ENCODE measurements at regions not wholly inside any gene's neighbourhood (a gene's known extent, or its start where the extent isn't known, plus 50 kb on each side); places are given as distances from the start of the nearest gene placed in this dataset.

DNA sequence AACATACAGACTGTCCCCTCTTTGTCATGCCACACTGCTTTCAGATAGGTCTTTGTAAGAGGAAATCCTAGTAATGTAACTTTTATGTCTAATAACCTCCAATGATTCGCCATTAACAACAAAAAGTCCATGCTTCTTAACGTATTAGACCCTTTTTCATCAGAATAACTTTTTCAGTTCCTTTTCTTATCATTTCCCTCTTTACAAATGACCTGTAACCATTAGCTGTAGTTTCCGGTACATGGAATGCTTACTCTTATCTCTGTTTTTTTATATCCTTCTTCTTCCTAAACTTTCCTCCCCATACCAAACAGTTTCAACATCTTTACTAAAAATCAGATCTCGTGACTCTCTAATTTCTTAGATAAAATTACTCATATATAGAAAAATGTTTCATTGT is 268.9 kb upstream of the TYRP1 start:
- TF ChIP-seq CREB1 (CRISPR knock-in tag; IDR thresholded peaks at IDR 0.05) (no peak), SMAD4 (CRISPR knock-in tag; IDR thresholded peaks at IDR 0.05) (no peak)
- TF ChIP-seq, protein P1, sequence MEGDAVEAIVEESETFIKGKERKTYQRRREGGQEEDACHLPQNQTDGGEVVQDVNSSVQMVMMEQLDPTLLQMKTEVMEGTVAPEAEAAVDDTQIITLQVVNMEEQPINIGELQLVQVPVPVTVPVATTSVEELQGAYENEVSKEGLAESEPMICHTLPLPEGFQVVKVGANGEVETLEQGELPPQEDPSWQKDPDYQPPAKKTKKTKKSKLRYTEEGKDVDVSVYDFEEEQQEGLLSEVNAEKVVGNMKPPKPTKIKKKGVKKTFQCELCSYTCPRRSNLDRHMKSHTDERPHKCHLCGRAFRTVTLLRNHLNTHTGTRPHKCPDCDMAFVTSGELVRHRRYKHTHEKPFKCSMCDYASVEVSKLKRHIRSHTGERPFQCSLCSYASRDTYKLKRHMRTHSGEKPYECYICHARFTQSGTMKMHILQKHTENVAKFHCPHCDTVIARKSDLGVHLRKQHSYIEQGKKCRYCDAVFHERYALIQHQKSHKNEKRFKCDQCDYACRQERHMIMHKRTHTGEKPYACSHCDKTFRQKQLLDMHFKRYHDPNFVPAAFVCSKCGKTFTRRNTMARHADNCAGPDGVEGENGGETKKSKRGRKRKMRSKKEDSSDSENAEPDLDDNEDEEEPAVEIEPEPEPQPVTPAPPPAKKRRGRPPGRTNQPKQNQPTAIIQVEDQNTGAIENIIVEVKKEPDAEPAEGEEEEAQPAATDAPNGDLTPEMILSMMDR (IDR thresholded peaks at IDR 0.05): no peak
